Endothelial cell of umbilical vein (primary cell): ENCODE measurements at regions not wholly inside any gene's neighbourhood (a gene's known extent, or its start where the extent isn't known, plus 50 kb on each side); places are given as distances from the start of the nearest gene placed in this dataset.

Source experiments
- BruUV-seq: library from RNA; stranded (reverse); fragments of 400-500 nt; replicated peaks from 2 replicates; lab custom pipeline; 2021; lab: Mats Ljungman, UMichigan
- CTCF ChIA-PET: fragments of 300-600, 350-600 bp; sonication (Branson Sonifier 250); formaldehyde crosslinking; loops from one replicate; lab custom pipeline; 2021; ENCODE audit warnings: antibody characterized with exemption, inconsistent platforms; lab: Charles Lee
- POLR2A ChIA-PET: fragments of 300-600, 350-600 bp; sonication (Branson Sonifier 250); formaldehyde crosslinking; loops from one replicate; lab custom pipeline; 2021; ENCODE audit warnings: antibody characterized with exemption, inconsistent platforms; lab: Charles Lee
- DNase-seq: peaks from one replicate; pipeline ENCODE4 v3.0.0-alpha.2; 2011; ENCODE audit warnings: low read depth, low spot score
- FAIRE-seq: peaks from 2 replicates; lab custom pipeline; 2011; peaks lifted over from hg19 to GRCh38; lab: Jason Lieb, UNC
- H2AFZ ChIP-seq: 2 replicates; pipeline ENCODE4 v1.6.0; 2012; ENCODE audit warnings: low read depth, low read length, control low read depth, inconsistent platforms
- H3K27ac ChIP-seq: 2 replicates; pipeline ENCODE4 v1.5.1; 2011; ENCODE audit warnings: low read depth, mild to moderate bottlenecking, control low read depth, low read length, moderate library complexity; ENCODE audit not compliant: insufficient read depth
- H3K27me3 ChIP-seq, 2 experiments: 2 replicates each; pipeline versions ENCODE4 v1.6.0 to v1.6.1; 2011; ENCODE audit warnings: low read length in 2 of 2, mixed read lengths in 1 of 2; ENCODE audit not compliant: control insufficient read depth in 2 of 2, insufficient read depth in 2 of 2
- H3K36me3 ChIP-seq, 2 experiments: 2 replicates in 1 of 2; 3 replicates in 1 of 2; pipeline ENCODE4 v1.5.1; 2011; ENCODE audit warnings: low read length in 2 of 2, mild to moderate bottlenecking in 1 of 2, moderate library complexity in 1 of 2; ENCODE audit not compliant: control insufficient read depth in 2 of 2, insufficient read depth in 2 of 2; ENCODE audit errors: extremely low read depth in 1 of 2
- H3K4me1 ChIP-seq: 3 replicates; pipeline ENCODE4 v1.5.1; 2011; ENCODE audit warnings: mild to moderate bottlenecking, low read length; ENCODE audit not compliant: control insufficient read depth, insufficient read depth; ENCODE audit errors: extremely low read depth
- H3K4me2 ChIP-seq: 2 replicates; pipeline ENCODE4 v1.6.1; 2011; ENCODE audit warnings: low read length, control low read depth, mixed read lengths; ENCODE audit not compliant: insufficient read depth
- H3K4me3 ChIP-seq, 3 experiments: fragments of 200-600 bp in 1 of 3; sonication (generic), shearing (Covaris generic) in 1 of 3; replicated peaks in 1 of 3; 2 replicates each; pipeline ENCODE4 v1.5.1; 2011 to 2016; ENCODE audit warnings: control low read depth in 3 of 3, low read length in 3 of 3, mild to moderate bottlenecking in 2 of 3, inconsistent platforms in 1 of 3, low read depth in 1 of 3, moderate library complexity in 1 of 3; ENCODE audit not compliant: insufficient read depth in 1 of 3
- H3K79me2 ChIP-seq: 2 replicates; pipeline ENCODE4 v1.6.0; 2012; ENCODE audit warnings: low read length, inconsistent platforms; ENCODE audit not compliant: control insufficient read depth, insufficient read depth
- H3K9ac ChIP-seq: replicated peaks from 2 replicates; pipeline ENCODE3; 2011; ENCODE audit warnings: low read length, control low read depth; ENCODE audit not compliant: insufficient read depth; ENCODE audit errors: extremely low read depth
- H3K9me1 ChIP-seq: replicated peaks from 3 replicates; pipeline ENCODE4 v1.6.0; 2011; ENCODE audit warnings: mild to moderate bottlenecking, low read length; ENCODE audit not compliant: control insufficient read depth, insufficient read depth; ENCODE audit errors: extremely low read depth
- H3K9me3 ChIP-seq: replicated peaks from 2 replicates; pipeline ENCODE4 v1.5.1; 2012; ENCODE audit warnings: low read length, inconsistent platforms; ENCODE audit not compliant: control insufficient read depth, insufficient read depth
- H4K20me1 ChIP-seq: replicated peaks from 2 replicates; pipeline ENCODE3; 2011; ENCODE audit warnings: mild to moderate bottlenecking, low read length; ENCODE audit not compliant: control insufficient read depth, insufficient read depth; ENCODE audit errors: extremely low read depth
- CTCF ChIP-seq, 2 donors: IDR thresholded peaks; 1 replicate in 1 of 2; 2 replicates in 1 of 2; pipeline ENCODE4 v1.5.1; 2011; ENCODE audit warnings: low read length in 2 of 2, mild to moderate bottlenecking in 2 of 2, moderate library complexity in 2 of 2, control low read depth in 1 of 2, inconsistent platforms in 1 of 2, low read depth in 1 of 2; ENCODE audit not compliant: insufficient read depth in 1 of 2; ENCODE audit errors: extremely low read depth in 1 of 2
- EZH2 ChIP-seq: IDR thresholded peaks from 2 replicates; pipeline ENCODE4 v1.6.1; 2012; ENCODE audit warnings: borderline replicate concordance, low read depth, mild to moderate bottlenecking, moderate library complexity, low read length, inconsistent platforms; ENCODE audit not compliant: severe bottlenecking
- FOS ChIP-seq: IDR thresholded peaks from 2 replicates; pipeline ENCODE4 v1.6.1; 2011; ENCODE audit warnings: mild to moderate bottlenecking, low read length, moderate library complexity, borderline replicate concordance; ENCODE audit not compliant: insufficient read depth
- GATA2 ChIP-seq: IDR thresholded peaks from 2 replicates; pipeline ENCODE4 v1.7.0; 2011; ENCODE audit warnings: low read depth, mild to moderate bottlenecking, moderate library complexity, mixed read lengths, low read length; ENCODE audit not compliant: insufficient read length, insufficient read depth
- JUN ChIP-seq: IDR thresholded peaks from 2 replicates; pipeline ENCODE4 v1.6.1; 2011; ENCODE audit warnings: borderline replicate concordance, low read depth; ENCODE audit not compliant: insufficient read length, insufficient read depth
- MAX ChIP-seq: IDR thresholded peaks from 2 replicates; pipeline ENCODE4 v1.6.1; 2011; ENCODE audit not compliant: insufficient read depth, insufficient read length
- MYC ChIP-seq: IDR thresholded peaks from one replicate; pipeline ENCODE4 v1.6.1; 2011; ENCODE audit warnings: mild to moderate bottlenecking, low read depth, low read length
- POLR2A ChIP-seq: IDR thresholded peaks from 2 replicates; pipeline ENCODE4 v1.6.1; 2012; ENCODE audit warnings: low read depth, mild to moderate bottlenecking, control low read depth, low read length
- POLR2AphosphoS5 ChIP-seq: IDR thresholded peaks from 2 replicates; pipeline ENCODE4 v1.6.1; 2012; ENCODE audit warnings: low read depth, mild to moderate bottlenecking, control low read depth, low read length, moderate library complexity; ENCODE audit not compliant: insufficient read depth
- dilution Hi-C: fragments of 300-500 bp; cut with MboI; formaldehyde crosslinking; loops from one replicate; pipeline ENCODE4 v1.15.0; 2019; ENCODE audit warnings: low sequenced_read_pairs; ENCODE audit not compliant: extremely low pct_ligation_motif_present
- intact Hi-C: fragments of 100-400 bp; cut with micrococcal nuclease; formaldehyde crosslinking; loops from one replicate; pipeline ENCODE4 v1.10.0; 2022

GRCh38 chr12:19749906-19750574 lies 310.7 kb downstream of the AEBP2 start:
- no peak overlapping the region for H3K4me3 ChIP-seq
- H3K79me2 ChIP-seq, result no peaks in the 10 kb centered on the region
- ChIA-PET POLR2A (no interaction called here), CTCF (interaction anchor here (4.3 kb wide), 1 partner anchor 8 kb away, joined by 21 read pairs; no protein-coding TSS in a partner anchor)
- no peaks in the 10 kb centered on the region for H3K27me3 ChIP-seq
- H2AFZ ChIP-seq, result no peak overlapping the region
- no peak overlapping the region for H3K9ac ChIP-seq
- H3K27ac ChIP-seq, result no peak overlapping the region
- H3K9me3 ChIP-seq, result no peaks in the 10 kb centered on the region
- intact Hi-C loops, result no loop called here
- TF ChIP-seq GATA2 (no peak), POLR2A (no peak), FOS (no peak), MYC (no peak), MAX (no peak), CTCF (IDR thresholded peaks at IDR 0.05; ENCODE audit: extremely low read depth in 1 of 2, insufficient read depth in 1 of 2, low read depth in 1 of 2, low read length in 2 of 2) (no peak), POLR2AphosphoS5 (no peak), JUN (no peak), EZH2 (no peak)
- no peaks in the 10 kb centered on the region for H4K20me1 ChIP-seq
- FAIRE-seq (no peak), DNase-seq (no peak)
- dilution Hi-C loops, result no loop called here
- BruUV-seq, result no TSS peak
- no peaks in the 10 kb centered on the region for H3K36me3 ChIP-seq
- H3K4me2 ChIP-seq, result no peak overlapping the region
- H3K4me1 ChIP-seq, result peaks cover 8% of the 10 kb centered on the region
- H3K9me1 ChIP-seq, result no peaks in the 10 kb centered on the region
